Breast epithelium (tissue), 4 donors: ENCODE measurements at regions not wholly inside any gene's neighbourhood (a gene's known extent, or its start where the extent isn't known, plus 50 kb on each side); places are given as distances from the start of the nearest gene placed in this dataset.

Experiments
- DNase-seq, 2 donors: peaks; one replicate each; pipeline ENCODE4 v3.0.0-alpha.2; 2019; ENCODE audit warnings: low spot score in 2 of 2
- H3K27ac ChIP-seq, 2 donors: fragments of 200-600 bp; sonication (generic) in 1 of 2; one replicate each; pipeline ENCODE4 v1.5.1; 2016 to 2019; ENCODE audit warnings: mild to moderate bottlenecking in 1 of 2
- H3K27me3 ChIP-seq, 2 donors: fragments of 200-600 bp; sonication (generic) in 1 of 2; one replicate each; pipeline versions ENCODE4 v1.5.1 to v1.6.0; 2017 to 2019; ENCODE audit warnings: control low read depth in 1 of 2, mild to moderate bottlenecking in 1 of 2
- H3K36me3 ChIP-seq: fragments of 200-600 bp; one replicate; pipeline ENCODE4 v1.5.1; 2019
- H3K4me1 ChIP-seq, 2 donors: fragments of 200-600 bp; sonication (generic); one replicate each; pipeline ENCODE4 v1.5.1; 2016 to 2019; ENCODE audit warnings: control low read depth in 1 of 2
- H3K4me3 ChIP-seq, 3 donors: fragments of 200-600 bp; sonication (generic); 1 replicate in 2 of 3; 2 replicates in 1 of 3; pipeline ENCODE4 v1.5.1; 2016 to 2019; ENCODE audit warnings: mild to moderate bottlenecking in 3 of 3, moderate library complexity in 2 of 3
- H3K9me3 ChIP-seq, 2 donors: fragments of 200-600 bp; sonication (generic) in 1 of 2; one replicate each; pipeline ENCODE4 v1.5.1; 2016 to 2019; ENCODE audit warnings: control low read depth in 1 of 2
- CTCF ChIP-seq, 3 donors: fragments of 450-650 bp; IDR thresholded peaks; one replicate each; pipeline ENCODE4 v1.5.1; 2016 to 2017; ENCODE audit warnings: antibody characterized with exemption in 3 of 3, mild to moderate bottlenecking in 3 of 3, moderate library complexity in 3 of 3
- POLR2A ChIP-seq: fragments of 450-650 bp; IDR thresholded peaks from one replicate; pipeline ENCODE4 v1.6.1; 2016; ENCODE audit warnings: antibody characterized with exemption, mild to moderate bottlenecking, moderate library complexity
- POLR2AphosphoS5 ChIP-seq, 3 donors: sonication (generic); formaldehyde crosslinking; IDR thresholded peaks; one replicate each; pipeline ENCODE4 v1.6.1; 2017; ENCODE audit warnings: antibody characterized with exemption in 3 of 3
- intact Hi-C: fragments of 100-400 bp; cut with DNase I; formaldehyde crosslinking; loops from one replicate; pipeline ENCODE4 v1.15.1; 2023; ENCODE audit warnings: low total_unique reads

- TF ChIP-seq CTCF (IDR thresholded peaks at IDR 0.05) (no peak), POLR2AphosphoS5 (IDR thresholded peaks at IDR 0.05) (no peak), POLR2A (no peak)
- Histone ChIP-seq H3K27me3 (peaks cover 0 to 41% of the 10 kb centered on the region in 2 donors), H3K36me3 (no peaks in the 10 kb centered on the region), H3K4me1 (no peaks in the 10 kb centered on the region), H3K27ac (no peak overlapping the region), H3K4me3 (no peak overlapping the region), H3K9me3 (no peaks in the 10 kb centered on the region)
- intact Hi-C loops = no loop called here
- DNase-seq = no peak
Measured at GRCh38 chr1:36673202-36673601, 190.5 kb upstream of the CSF3R start.

- no peak for DNase-seq
- no peak overlapping the region for H3K27ac ChIP-seq
- peaks cover 0 to 26% of the 10 kb centered on the region in 2 donors for H3K27me3 ChIP-seq
- no peak for TF ChIP-seq POLR2A
- TF ChIP-seq CTCF (IDR thresholded peaks at IDR 0.05) = no peak
- TF ChIP-seq POLR2AphosphoS5 (IDR thresholded peaks at IDR 0.05) = no peak
- H3K36me3 ChIP-seq = no peaks in the 10 kb centered on the region
- H3K4me3 ChIP-seq = no peak overlapping the region
- no peaks in the 10 kb centered on the region for H3K9me3 ChIP-seq
- intact Hi-C loops = no loop called here
- H3K4me1 ChIP-seq = no peaks in the 10 kb centered on the region
Measured at GRCh38 chr1:36669262-36669661, 186.5 kb upstream of the CSF3R start.

- Histone ChIP-seq H3K4me3 (no peak overlapping the region), H3K27me3 (peaks cover 0 to 13% of the 10 kb centered on the region in 2 donors), H3K27ac (no peak overlapping the region), H3K9me3 (no peaks in the 10 kb centered on the region), H3K36me3 (no peaks in the 10 kb centered on the region), H3K4me1 (no peaks in the 10 kb centered on the region)
- TF ChIP-seq POLR2A = no peak
- TF ChIP-seq POLR2AphosphoS5 (IDR thresholded peaks at IDR 0.05) = no peak
- no peak for TF ChIP-seq CTCF (IDR thresholded peaks at IDR 0.05)
- intact Hi-C loops = no loop called here
- no peak for DNase-seq
Measured at GRCh38 chr1:36667836-36668235, 185.1 kb upstream of the CSF3R start.

GRCh38 chr1:36667256-36667655, 184.5 kb upstream of the CSF3R start:
- Histone ChIP-seq H3K9me3 (no peaks in the 10 kb centered on the region), H3K36me3 (no peaks in the 10 kb centered on the region), H3K4me3 (no peak overlapping the region), H3K27ac (no peak overlapping the region), H3K4me1 (no peaks in the 10 kb centered on the region), H3K27me3 (peaks cover 0 to 7% of the 10 kb centered on the region in 2 donors)
- no peak for DNase-seq
- TF ChIP-seq CTCF (IDR thresholded peaks at IDR 0.05) (no peak), POLR2A (no peak), POLR2AphosphoS5 (IDR thresholded peaks at IDR 0.05) (no peak)
- intact Hi-C loops = no loop called here

- Histone ChIP-seq H3K27ac (no peak overlapping the region), H3K36me3 (no peaks in the 10 kb centered on the region), H3K9me3 (no peaks in the 10 kb centered on the region), H3K4me3 (no peak overlapping the region), H3K4me1 (no peaks in the 10 kb centered on the region), H3K27me3 (no peaks in the 10 kb centered on the region)
- TF ChIP-seq POLR2A (no peak), POLR2AphosphoS5 (IDR thresholded peaks at IDR 0.05) (no peak), CTCF (IDR thresholded peaks at IDR 0.05) (no peak)
- intact Hi-C loops = no loop called here
- no peak for DNase-seq
Measured at GRCh38 chr1:36665478-36666080, 182.9 kb upstream of the CSF3R start.
